ENCODE measurements at regions not wholly inside any gene's neighbourhood (a gene's known extent, or its start where the extent isn't known, plus 50 kb on each side); places are given as distances from the start of the nearest gene placed in this dataset.

- no peak overlapping the region for H3K4me3 ChIP-seq
- H3K9me3 ChIP-seq (replicated peaks): no peaks in the 10 kb centered on the region
- H3K27me3 ChIP-seq (replicated peaks): no peaks in the 10 kb centered on the region
- no peaks in the 10 kb centered on the region for H3K4me1 ChIP-seq (replicated peaks)
- no peak for DNase-seq (ENCODE audit: low read depth in 1 of 2, low spot score in 2 of 2)
- H3K27ac ChIP-seq: no peak overlapping the region
- no peaks in the 10 kb centered on the region for H3K36me3 ChIP-seq
Measured at GRCh38 chr2:222805591-222806304, 55.1 kb upstream of the ACSL3 start.

DNA sequence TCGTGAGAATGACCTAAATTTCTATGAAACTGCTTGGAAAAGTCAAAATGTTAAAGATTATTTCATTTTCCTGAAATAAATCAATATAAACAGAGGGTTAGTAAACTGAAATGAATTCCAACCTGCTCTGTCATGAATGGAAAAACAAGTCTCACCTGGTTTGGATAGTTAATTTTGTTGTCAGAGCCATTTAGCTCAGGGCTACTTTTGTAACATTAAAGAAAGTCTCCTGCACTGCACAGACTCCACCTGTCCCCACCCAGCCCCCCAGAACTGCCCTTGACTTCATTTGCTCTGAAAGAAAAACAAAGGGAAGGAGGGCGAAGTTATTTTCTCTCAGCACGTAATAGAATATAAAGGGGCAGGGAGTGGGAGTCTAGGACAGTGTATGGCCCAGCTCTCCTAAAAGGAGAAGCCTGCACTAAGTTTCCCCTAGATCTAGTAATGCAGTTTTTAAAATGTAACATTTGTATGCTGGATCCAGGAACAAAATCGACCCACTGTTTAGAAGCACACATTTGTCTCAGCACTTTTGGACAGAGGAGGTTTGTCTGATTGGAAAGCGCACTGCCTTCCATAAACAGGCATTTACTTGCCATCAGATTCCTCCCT, 54.2 kb upstream of the ACSL3 start:
- H3K9me3 ChIP-seq (replicated peaks): no peaks in the 10 kb centered on the region
- no peaks in the 10 kb centered on the region for H3K36me3 ChIP-seq
- H3K27ac ChIP-seq: no peak overlapping the region
- no peaks in the 10 kb centered on the region for H3K4me1 ChIP-seq (replicated peaks)
- no peaks in the 10 kb centered on the region for H3K27me3 ChIP-seq (replicated peaks)
- no peak overlapping the region for H3K4me3 ChIP-seq
- no peak for DNase-seq (ENCODE audit: low read depth in 1 of 2, low spot score in 2 of 2)

DNA sequence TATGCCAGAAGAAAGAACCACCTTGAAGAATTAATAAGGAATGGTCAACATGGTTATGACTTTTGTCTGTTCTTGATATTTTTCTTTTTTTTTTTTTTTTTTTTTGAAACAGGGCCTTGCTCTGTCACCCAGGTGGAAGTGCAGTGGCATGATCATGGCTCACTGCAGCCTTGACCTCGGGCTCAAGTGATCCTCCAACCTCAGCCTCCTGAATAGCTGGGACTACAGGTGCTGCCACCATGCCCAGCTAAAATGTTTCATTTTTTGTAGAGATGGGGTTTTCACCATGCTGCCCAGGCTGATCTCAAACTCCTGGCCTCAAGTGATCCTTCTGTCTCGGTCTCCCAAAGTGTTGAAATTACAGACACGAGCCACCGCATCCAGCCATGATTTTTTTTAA, 53.4 kb upstream of the ACSL3 start:
- Histone ChIP-seq H3K4me1 (replicated peaks) (no peaks in the 10 kb centered on the region), H3K36me3 (no peaks in the 10 kb centered on the region), H3K9me3 (replicated peaks) (no peaks in the 10 kb centered on the region), H3K27me3 (replicated peaks) (no peaks in the 10 kb centered on the region), H3K27ac (no peak overlapping the region), H3K4me3 (no peak overlapping the region)
- no peak for DNase-seq (ENCODE audit: low read depth in 1 of 2, low spot score in 2 of 2)

GRCh38 chr2:222809582-222809981, 51.3 kb upstream of the ACSL3 start:
- Histone ChIP-seq H3K4me1 (replicated peaks) (no peaks in the 10 kb centered on the region), H3K36me3 (no peaks in the 10 kb centered on the region), H3K27ac (no peak overlapping the region), H3K9me3 (replicated peaks) (no peaks in the 10 kb centered on the region), H3K4me3 (no peak overlapping the region), H3K27me3 (replicated peaks) (no peaks in the 10 kb centered on the region)
- no peak for DNase-seq (ENCODE audit: low read depth in 1 of 2, low spot score in 2 of 2)

- no peak for DNase-seq (ENCODE audit: low read depth in 1 of 2, low spot score in 2 of 2)
- no peak overlapping the region for H3K27ac ChIP-seq
- H3K36me3 ChIP-seq: no peaks in the 10 kb centered on the region
- no peaks in the 10 kb centered on the region for H3K9me3 ChIP-seq (replicated peaks)
- H3K4me1 ChIP-seq (replicated peaks): no peaks in the 10 kb centered on the region
- H3K27me3 ChIP-seq (replicated peaks): no peaks in the 10 kb centered on the region
- H3K4me3 ChIP-seq: no peak overlapping the region
Measured at GRCh38 chr2:222810044-222810443, 50.8 kb upstream of the ACSL3 start.

All from SJSA1 (cell line).